ENCODE measurements at regions not wholly inside any gene's neighbourhood (a gene's known extent, or its start where the extent isn't known, plus 50 kb on each side); places are given as distances from the start of the nearest gene placed in this dataset.

DNA sequence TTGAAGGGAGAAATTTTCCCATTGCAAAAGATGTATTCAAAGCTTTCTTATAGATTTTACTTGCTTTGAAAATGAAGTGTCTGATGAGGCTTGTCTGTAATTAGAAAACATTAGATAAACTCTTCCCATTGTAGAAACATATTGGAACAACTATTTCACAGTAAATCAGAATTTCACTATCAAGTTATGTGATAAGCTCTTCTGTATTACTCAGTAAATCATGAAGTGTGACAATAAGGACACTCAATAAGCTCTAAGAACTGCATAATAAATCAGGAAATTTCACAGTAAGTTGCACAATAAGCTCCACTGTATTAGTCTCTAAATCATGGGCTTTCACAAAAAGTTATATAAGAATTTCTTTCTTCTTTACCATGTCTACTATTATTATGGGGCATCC lies 1546.6 kb downstream of the SLITRK5 start:
- TF ChIP-seq POLR2A (IDR thresholded peaks at IDR 0.05; ENCODE audit: low read length) (no peak), GATA1 (IDR thresholded peaks at IDR 0.05; ENCODE audit: low read depth, low read length) (no peak)

Data from erythroblast (primary cell).